NOMO-1 treated with dmso at 0.1 percent for 144 hours (cell line): ENCODE measurements at regions not wholly inside any gene's neighbourhood (a gene's known extent, or its start where the extent isn't known, plus 50 kb on each side); places are given as distances from the start of the nearest gene placed in this dataset.
"Not testable (repeated sequence)": the region's sequence is repeated elsewhere in the genome, so short reads cannot be mapped to it uniquely, and the experiment has no call there.

ENCODE experiments used
- DNase-seq: peaks from one replicate; lab custom pipeline; 2025; ENCODE audit not compliant: unreplicated experiment; lab: John Stamatoyannopoulos, UW

GRCh38 chr4:115515366-115515765 lies 401.9 kb upstream of the NDST4 start:
- DNase-seq: peak; percentile 71

GRCh38 chr4:115514675-115515074 lies 401.3 kb upstream of the NDST4 start:
- no peak for DNase-seq

- DNase-seq: no peak
These were observed 391.9 kb upstream of the NDST4 start for GRCh38 chr4:115505326-115505725.

- DNase-seq: no peak
These were observed 388.2 kb upstream of the NDST4 start for GRCh38 chr4:115501656-115502055.

GRCh38 chr4:115493770-115494169 lies 380.4 kb upstream of the NDST4 start:
- DNase-seq: not testable (repeated sequence)

- no peak for DNase-seq
These were observed 378.3 kb upstream of the NDST4 start for GRCh38 chr4:115491686-115492085.

- DNase-seq: no peak
These were observed 375.9 kb upstream of the NDST4 start for GRCh38 chr4:115489279-115489678.

- DNase-seq: no peak
These were observed 372.0 kb upstream of the NDST4 start for GRCh38 chr4:115485402-115485801.

GRCh38 chr4:115484479-115484878 lies 371.1 kb upstream of the NDST4 start:
- DNase-seq: no peak

- no peak for DNase-seq
These were observed 357.3 kb upstream of the NDST4 start for GRCh38 chr4:115470763-115471162.

GRCh38 chr4:115459301-115459700 lies 345.9 kb upstream of the NDST4 start:
- not testable (repeated sequence) for DNase-seq

GRCh38 chr4:115456231-115456630 lies 342.8 kb upstream of the NDST4 start:
- no peak for DNase-seq

GRCh38 chr4:115454228-115454627 lies 340.8 kb upstream of the NDST4 start:
- DNase-seq: no peak

GRCh38 chr4:115453416-115453815 lies 340.0 kb upstream of the NDST4 start:
- no peak for DNase-seq

GRCh38 chr4:115452229-115452628 lies 338.8 kb upstream of the NDST4 start:
- DNase-seq: not testable (repeated sequence)

- DNase-seq: no peak
These were observed 324.3 kb upstream of the NDST4 start for GRCh38 chr4:115437739-115438138.

- DNase-seq: no peak
These were observed 320.1 kb upstream of the NDST4 start for GRCh38 chr4:115433491-115433890.

GRCh38 chr4:115430024-115430423 lies 316.6 kb upstream of the NDST4 start:
- no peak for DNase-seq

- no peak for DNase-seq
These were observed 315.0 kb upstream of the NDST4 start for GRCh38 chr4:115428455-115428854.

GRCh38 chr4:115424852-115425251 lies 311.4 kb upstream of the NDST4 start:
- no peak for DNase-seq

- no peak for DNase-seq
These were observed 305.4 kb upstream of the NDST4 start for GRCh38 chr4:115418635-115419396.

- no peak for DNase-seq
These were observed 282.6 kb upstream of the NDST4 start for GRCh38 chr4:115396034-115396433.

GRCh38 chr4:115376866-115377265 lies 263.4 kb upstream of the NDST4 start:
- DNase-seq: no peak
